ENCODE measurements at regions not wholly inside any gene's neighbourhood (a gene's known extent, or its start where the extent isn't known, plus 50 kb on each side); places are given as distances from the start of the nearest gene placed in this dataset.
"Not testable (repeated sequence)": the region's sequence is repeated elsewhere in the genome, so short reads cannot be mapped to it uniquely, and the experiment has no call there.

DNA sequence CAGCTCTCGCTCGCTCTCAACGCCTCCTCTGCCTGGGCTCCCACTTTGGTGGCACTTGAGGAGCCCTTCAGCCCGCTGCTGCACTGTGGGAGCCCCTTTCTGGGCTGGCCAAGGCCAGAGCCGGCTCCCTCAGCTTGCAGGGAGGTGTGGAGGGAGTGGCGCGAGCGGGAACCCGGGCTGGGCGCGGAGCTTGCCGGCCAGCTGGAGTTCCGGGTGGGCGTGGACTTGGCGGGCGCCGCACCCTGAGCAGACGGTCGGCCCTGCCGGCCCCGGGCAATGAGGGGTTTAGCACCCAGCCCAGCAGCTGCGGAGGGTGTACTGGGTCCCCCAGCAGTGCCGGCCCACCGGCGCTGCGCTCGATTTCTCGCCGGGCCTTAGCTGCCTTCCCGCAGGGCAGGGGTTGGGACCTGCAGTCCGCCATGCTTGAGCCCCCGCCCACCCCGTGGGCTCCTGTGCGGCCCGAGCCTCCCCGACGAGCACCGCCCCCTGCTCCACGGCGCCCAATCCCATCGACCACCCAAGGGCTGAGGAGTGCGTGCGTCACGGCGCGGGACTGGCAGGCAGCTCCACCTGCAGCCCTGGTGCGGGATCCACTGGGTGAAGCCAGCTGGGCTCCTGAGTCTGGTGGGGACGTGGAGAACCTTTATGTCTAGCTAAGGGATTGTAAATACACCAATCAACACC, 1128.9 kb downstream of the GATA3 start:
- DNase-seq: not testable (repeated sequence)

DNA sequence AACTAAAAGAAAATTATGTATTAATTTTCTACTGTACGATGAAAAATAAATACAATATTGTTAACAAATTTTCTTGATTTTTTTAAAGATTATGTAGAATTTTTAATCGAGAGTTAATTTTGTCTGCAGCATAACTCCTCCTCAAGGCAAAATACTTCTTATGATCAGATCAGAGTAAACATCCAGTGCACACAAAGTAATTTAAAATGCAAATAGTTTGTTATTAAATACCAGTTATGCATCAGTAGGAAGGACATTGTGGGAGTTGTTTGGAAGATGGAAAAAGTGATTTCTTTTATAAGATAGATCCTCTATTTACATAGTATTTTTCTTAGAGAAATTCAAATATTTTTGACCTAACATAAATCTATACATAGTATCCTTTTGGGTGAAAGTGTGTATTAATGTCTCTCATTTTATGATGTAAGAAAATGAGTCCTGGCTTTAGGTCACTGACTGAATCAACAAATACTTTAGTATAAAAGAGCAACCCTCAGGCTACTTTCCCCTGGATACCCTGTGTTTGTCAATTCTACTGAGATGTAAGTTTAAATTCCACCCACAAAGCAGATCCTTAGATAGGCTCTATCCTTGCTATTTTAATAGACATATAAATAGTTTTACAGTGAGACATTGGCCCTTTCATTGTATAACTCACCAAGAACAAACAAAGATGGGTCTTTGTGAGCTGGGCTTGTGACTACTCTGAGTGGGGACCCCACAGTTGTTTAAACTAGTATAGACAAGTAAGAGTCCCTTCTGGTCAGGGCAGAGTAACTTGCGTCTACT, 1133.7 kb downstream of the GATA3 start:
- no peak for DNase-seq

DNA sequence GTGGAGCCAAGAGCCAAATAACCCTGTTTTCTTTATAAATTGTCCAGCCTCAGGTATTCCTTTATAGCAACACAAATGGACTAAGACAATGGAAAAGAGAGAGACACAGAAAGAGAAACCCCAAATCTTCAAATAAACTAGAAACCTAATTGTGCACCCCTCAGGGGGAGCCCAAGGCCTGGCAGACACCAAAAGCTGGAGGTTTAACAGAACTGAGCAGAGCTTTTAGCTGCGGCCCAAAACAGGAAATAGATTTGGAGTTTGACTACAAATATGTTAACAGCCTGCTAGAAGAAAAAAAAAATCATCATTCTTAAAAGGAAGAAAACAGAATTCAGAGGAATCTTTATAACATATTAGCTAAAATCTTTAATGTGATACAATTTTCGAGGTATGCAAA, 1135.0 kb downstream of the GATA3 start:
- DNase-seq: no peak

DNA sequence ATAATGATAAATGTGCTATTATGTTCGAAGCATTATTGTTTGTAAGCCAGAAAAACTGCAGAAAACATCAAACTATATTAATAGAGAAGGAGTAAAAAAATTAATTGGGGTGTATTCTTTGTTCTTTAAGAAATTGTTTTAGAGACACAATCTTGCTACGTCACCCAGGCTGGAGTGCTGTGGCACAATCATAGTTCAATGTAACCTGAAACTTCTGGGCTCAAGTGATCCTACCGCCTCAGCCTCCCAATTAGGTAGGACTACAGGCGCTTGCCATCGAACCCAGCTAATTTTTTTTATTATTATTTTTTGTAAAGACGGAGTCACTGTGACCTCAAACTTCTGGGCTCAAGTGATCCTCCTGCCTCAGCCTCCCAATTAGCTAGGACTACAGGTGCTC, 1138.6 kb downstream of the GATA3 start:
- no peak for DNase-seq

DNA sequence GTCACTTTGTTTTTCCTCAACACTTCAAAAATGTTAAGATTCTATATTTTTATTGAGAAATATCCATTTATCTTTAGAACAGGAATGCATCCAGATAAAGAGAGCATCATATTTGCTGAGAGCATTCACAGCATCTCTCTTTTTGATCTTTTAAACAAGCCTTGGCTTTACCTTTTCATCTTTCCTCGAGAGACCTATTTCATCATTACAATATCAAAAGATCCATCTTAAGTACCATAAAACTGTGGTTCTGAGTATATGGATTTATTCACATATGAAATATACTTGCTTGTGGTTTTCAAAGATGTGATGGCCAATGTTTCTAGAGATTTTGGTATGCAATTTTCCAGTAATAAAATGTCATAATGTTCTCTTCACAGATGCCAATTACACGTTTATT, 1140.9 kb downstream of the GATA3 start:
- no peak for DNase-seq

DNA sequence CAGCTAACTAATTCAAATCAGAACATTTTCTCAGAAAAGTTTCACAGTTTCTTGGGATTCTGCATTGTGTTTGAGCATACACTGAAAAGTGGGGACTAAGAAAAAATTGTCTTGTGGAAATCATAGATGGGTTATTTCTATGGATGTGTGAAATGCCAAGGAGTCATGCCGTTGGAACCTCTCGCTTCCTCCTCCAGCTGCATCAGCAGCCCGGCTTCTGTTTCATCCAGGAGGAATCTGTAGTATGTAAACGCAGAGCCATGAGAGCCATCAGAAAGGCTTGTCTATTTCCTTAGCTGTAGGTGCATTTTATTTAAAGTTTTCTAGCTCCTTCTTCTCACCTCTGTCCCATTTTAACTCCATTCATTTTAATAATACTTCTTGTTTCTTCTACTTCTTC, 1144.1 kb downstream of the GATA3 start:
- DNase-seq: no peak

DNA sequence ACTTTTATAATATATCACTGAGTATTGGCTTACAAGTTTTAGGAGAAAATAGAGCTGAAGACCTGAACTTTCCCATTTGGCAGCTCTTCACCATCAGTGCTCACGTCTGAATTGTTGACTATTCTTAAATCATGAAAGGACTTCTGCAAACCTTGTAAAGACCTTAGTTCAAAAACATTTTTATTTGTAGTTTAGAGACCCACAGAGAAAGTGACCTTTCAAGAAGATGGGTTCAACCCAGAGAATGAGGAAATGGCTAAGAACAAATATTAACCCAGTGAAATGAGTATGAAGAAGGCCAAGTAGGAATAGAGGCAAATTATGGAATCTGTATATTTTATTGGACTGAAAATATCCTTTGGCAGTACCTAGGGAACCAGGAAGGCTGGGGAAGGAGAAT, 1151.1 kb downstream of the GATA3 start:
- DNase-seq: no peak

DNA sequence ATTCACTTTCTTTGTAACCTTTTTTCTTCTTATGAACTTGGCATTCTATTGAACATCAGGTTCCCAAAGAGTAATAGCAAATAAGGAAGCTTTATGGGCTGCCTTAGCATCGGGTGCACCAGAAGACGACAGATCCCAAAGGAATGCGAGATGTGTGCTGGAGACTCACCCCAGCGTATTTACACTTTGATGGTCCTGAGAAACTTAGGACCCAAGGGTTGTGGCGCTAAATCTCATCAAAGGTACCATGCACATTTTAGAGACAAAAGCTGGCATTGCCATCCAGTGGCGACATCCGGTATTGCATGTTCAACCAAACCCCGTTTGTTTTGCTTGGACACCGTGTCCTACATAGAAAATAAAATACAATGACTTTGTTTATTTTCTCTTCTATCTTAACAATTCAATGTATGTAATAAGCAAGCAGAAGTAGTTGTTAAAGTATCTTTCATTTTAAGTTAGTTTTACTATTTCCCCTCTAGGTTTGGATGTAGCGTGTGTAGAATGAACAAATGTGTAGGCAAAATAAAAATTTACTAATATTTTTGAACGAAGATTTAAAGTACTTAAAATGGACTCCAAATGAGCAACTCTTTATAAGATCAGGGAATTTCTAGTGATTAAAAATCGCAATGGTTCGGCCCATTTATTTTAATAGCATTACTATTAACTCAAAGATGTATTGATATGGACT, 1154.8 kb downstream of the GATA3 start:
- DNase-seq: peak; percentile 77

DNA sequence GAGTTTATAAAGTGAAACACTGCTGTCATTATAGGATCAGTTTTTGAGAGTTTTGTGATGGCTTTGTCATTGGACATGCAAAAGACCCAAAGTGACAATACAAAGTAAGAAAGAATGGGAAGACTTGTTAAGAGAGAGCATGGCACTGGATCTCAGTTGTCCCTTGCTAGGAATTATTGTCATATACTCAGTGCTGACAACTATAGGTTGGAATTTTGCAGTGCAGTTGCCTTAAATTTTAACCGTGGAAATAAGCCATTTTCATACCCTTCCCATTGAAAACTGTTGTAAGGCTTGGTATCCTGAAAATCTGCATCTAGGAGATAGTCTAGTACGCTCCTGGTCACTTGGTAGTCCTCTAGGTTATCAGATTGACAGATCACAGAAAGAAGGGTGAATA, 1156.7 kb downstream of the GATA3 start:
- DNase-seq: no peak

DNA sequence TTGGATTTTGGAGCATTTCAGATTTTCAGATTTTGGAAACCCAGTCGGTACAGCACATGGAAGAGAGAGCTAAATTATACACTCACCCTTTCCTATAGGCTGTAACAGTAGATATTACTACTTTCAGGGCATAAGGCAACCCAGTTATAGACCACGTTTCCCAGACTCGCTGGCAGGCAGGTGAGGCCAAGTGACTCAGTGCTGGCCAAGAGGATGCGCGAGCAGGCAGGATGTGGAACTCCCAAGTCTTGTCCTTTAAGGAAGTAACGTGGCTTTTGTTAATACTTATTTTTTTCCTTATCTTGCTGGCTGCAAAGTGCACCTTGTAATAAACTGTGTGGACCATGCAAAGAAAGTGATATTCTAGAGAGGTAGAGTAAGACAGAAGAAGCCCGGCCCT, 1160.1 kb downstream of the GATA3 start:
- DNase-seq: no peak

DNA sequence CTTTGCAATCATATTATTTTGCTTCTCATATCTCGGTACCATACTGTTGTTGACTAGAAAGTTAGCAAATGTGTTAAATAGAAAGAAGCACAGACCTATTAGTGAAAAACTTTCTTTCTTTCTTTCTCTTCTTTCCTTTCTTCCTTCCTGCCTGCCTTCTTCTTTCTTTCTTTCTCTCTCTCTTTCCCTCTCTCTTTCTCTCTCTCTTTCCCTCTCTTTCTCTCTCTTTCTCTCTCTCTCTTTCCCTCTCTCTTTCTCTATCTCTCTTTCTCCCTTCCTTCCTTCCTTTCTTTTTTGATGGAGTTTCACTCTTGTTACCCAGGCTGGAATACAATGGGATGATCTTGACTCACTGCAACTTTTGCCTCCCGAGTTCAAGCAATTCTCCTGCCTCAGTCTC, 1160.6 kb downstream of the GATA3 start:
- no peak for DNase-seq

DNA sequence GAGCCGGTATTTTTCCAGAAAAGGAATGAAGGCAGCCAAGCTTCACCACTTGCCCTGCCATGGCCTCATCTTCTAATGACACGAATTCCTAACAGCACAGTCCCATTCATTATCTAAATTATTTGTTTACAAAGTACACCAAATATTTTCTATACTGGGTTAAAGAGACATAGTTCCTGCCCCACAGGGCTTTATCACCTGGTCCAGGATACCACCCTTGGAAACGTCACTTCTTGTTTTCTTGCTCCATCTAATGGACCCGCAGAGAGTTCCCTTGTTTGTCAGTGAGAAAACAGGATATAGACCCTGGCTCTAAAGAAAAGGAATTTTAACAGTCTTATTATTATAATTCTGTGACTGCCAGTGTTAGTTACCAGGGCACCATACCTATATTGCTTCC, 1165.4 kb downstream of the GATA3 start:
- no peak for DNase-seq

DNA sequence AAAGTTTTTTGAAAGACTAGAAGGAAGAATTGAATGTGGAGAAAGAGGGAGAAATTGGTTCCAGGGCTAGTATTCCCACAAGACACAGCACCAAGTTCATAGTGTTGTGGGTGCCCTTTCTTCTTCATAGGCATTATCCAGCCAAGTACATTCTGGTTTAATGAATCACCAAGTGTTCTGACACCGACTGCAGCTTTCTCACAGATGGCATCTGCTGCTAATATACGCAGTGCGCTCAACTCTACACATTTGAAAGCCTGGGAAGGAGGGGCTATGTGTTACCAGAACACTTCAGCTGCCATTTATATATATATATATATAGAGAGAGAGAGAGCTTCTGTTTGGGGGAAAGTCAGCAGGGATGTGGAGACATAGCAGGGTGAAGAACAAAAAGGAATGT, 1168.4 kb downstream of the GATA3 start:
- no peak for DNase-seq

DNA sequence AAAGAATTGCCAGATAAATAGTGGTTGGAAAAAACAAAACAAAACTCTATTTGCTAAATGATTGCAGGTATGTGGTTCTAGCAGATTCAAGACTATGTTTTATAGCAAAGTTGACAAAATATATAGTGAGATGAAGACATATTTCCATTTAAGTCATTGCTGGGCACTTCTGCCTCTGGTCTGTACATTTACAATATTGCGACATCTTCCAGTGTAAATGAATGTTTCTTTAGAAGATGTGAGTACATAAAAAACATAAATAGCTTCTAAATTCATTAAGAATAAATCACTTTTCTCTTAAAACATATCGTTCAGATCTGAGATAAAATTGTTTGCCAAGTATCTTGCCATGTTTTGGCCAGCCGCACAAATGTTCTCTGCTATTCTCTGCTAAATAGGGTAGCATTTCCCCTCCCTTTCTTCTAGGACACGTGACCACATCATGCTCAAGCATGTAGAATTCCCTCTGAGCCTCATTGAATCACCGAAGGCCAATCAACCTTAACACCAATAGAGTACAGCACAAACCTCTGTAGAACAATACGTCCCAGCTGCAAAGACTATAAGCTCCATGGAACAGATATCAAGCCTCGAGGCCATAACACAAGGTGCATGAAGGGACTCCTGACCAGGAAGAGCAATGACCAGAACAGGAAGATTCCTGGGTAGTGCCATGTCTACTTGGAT, 1173.3 kb downstream of the GATA3 start:
- no peak for DNase-seq

DNA sequence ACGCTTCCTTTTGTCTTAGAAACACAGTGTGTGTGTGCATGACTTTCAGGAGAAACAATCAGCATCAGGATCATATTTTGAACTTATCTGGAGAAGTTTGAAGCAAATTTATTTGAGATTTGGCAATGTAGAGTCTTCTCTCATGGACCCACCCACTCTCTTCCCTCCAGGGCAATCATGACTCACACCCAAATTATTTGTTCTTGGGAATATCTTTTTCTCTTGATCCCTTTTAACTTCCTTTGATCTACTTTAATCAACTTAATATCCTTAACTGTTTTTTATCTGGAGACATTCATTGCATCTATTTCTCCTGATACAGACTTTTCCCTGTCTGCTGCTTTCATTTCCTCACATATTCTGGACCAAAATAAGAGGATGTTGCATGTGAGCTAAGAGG, 1174.3 kb downstream of the GATA3 start:
- DNase-seq: no peak

DNA sequence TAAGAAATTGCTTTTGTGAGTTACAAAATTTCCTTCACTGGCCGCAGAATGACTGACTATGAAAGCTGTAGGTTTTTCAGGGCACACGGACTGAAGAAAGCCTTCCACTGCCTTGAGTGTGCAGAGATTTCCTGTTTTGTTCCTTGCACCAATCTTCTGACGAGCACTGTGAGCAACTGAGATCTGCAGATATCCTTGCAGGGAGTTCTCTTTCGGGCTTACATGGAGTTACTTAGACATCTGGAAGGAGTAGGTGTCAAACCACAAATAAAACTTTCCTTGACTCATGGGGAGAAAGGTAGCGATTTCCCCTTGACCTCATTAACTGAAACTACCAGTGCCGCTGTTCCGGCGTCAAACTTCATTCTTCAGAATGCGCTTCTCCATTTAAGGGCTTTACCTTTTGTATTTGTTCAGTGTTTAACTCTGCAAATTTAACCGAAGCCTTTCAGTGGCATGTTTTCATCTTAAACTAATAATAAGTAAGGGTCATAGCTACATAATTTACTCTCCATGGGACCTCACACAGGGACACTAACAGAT, 1175.3 kb downstream of the GATA3 start:
- peak; percentile 53 for DNase-seq

DNA sequence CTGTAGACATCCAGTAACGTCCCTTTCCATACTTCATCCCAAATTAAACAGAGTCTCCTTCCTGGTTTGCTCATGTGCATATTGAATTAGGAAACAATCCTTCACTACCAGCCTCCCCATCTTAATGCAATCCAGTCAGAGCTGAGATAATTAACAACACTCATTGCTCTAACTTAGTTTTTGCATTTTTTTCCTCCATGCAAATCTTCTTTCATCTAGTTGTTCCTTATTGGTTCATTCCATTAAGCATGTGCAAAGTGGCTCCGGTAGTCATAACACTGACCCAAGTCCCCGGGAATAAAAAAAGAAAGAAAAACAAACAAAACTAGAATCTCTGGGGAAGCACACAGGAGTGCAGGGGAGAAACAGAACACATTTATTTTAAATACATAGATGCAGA, 1176.1 kb downstream of the GATA3 start:
- no peak for DNase-seq

DNA sequence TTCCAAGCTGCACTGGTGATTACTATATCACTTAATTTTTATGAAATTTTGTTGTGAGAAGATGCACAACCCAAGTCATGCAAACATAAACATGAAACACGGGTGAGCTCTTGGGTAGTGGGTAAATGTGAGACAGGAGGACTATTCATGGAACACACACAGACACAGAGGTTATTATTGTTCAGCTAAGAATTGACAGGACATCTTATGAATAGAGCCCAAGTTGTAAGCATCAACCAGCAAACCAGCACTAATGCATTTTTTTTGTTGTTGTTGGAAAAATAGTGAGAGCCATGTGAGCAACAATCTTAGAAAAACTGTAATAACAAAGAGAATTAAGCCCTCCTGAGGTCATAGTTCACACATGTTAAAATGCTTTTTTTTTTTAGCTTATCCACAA, 1179.7 kb downstream of the GATA3 start:
- DNase-seq: no peak

DNA sequence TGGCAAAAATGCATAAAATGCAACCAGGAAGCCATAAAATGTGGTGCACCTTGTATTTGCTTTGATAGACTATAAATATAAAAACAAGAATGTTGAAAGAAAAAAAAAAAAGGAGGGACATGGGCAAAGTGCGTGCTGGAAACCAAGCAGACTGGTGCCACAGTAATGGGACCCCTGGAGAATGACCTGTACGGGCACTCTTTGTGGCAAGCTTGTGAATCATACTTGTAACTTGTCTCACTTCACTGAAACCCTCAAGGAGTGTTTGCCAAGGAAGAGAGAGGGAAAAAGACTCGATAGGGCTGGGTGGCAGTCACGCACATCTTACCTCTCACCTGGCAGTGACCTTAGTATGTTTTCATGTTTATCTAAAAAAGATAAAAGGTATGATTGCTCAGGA, 1183.6 kb downstream of the GATA3 start:
- DNase-seq: no peak

DNA sequence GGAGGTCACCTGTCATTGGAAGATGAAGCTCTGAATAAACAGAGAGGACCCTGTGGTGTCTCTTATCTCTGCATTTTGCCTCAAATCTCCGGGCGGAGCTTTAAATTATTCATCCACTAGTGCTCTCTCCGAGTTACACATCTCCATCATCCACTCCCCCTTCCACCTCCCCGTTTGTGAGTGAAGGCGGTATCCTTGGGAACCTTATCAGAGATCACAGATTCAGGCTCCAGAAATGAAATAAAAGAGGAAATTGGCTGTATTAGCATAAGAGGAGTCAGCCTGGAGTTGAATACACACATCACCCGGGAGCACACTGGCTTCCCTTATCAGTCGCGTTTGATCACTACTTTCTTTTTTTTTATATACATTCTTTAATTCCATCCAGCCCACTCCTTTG, 1184.8 kb downstream of the GATA3 start:
- no peak for DNase-seq

DNA sequence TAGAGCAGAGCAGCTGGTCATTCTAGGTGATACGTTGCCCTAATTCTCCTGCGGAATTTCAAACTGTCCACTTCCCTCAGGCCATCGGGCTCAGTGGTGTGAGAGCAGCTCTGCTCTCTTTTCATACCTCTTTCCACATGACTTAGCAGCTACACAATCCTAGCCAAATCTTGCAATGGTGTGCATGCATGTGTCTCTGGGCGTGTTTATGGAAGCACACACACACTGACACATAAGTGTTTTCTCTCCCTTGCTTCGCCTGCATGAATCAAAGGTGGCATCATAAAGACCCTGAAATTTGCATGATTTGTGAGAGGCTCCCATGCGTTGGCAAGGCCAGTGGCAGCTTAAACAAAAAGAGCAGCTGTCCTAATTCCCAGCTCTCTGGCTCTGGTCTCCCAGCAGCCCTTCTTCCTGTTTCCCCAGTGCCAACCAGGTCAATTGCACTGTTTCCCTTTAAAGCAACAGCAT, 1189.5 kb downstream of the GATA3 start:
- no peak for DNase-seq

DNA sequence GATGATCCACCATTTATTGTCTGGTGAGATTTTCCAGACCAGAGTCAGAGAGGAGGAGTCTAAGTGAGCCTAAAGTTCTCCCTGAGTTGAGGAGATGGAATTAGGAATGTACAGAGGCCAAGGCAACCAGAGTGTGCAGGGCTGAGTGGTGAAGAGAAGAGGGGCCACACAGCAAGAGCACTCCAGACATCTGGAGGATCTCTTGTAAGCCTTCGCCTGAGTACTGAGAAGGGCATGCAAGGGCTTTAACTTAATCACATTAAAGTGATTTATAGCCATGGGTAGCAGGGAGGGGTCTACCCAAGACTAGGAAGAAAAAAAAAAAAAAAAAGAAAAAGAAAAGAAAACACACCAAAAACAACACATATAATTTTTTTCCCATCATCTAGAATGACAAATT, 1190.4 kb downstream of the GATA3 start:
- DNase-seq: no peak

DNA sequence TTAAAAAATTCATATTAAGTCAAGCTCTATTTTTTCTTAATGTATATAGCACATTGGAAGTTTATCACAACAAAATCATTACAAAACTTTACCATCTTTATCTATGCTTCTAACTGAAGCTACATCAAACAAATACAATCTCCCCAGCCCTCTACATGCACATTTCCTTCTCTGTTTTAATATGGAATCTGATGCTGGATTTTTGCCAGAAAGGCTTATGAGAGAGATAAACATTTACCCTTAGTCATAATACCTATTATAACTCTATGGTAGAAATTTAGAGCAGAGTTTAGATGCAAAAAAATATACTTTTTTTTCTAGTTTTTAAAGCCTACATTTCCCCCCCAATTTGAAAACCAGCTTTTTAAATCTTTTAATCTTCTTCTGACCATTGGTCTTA, 1198.6 kb downstream of the GATA3 start:
- DNase-seq: no peak
